KBM-7 (cell line): ENCODE measurements at regions not wholly inside any gene's neighbourhood (a gene's known extent, or its start where the extent isn't known, plus 50 kb on each side); places are given as distances from the start of the nearest gene placed in this dataset.

Experiments
- DNase-seq: peaks from one replicate; pipeline ENCODE4 v3.0.0-alpha.2; 2015
- in situ Hi-C: fragments of 300-500 bp; cut with MboI; formaldehyde crosslinking; loops from 2 replicates; pipeline ENCODE4 v1.14.3; 2020; ENCODE audit warnings: low sequenced_read_pairs, low pct_unique_long_range_greater_than_20kb, mixed read lengths

DNA sequence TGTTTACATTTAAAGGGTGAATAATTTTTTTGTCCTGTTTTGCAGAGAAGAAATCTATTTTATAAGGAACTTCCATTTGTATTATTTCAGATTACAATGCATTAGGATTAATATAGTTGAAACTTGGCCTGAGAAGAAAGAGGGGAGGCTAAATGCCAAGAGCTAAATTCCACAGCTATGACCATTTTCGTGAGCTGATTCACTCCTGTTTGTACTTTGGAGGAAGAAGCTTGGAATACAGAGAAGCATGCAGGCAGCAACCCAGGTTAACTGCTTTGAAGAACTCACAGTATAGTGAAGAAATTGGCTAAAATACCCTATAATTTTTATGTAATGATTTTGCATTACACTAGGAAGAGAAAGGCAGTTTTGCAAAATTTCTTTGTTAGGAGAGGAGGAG lies 309.4 kb upstream of the KLF12 start:
- in situ Hi-C loops, result no loop called here
- DNase-seq, result no peak

- in situ Hi-C loops, result no loop called here
- no peak for DNase-seq
Observed at GRCh38 chr13:74442751-74443150, 308.5 kb upstream of the KLF12 start.

DNA sequence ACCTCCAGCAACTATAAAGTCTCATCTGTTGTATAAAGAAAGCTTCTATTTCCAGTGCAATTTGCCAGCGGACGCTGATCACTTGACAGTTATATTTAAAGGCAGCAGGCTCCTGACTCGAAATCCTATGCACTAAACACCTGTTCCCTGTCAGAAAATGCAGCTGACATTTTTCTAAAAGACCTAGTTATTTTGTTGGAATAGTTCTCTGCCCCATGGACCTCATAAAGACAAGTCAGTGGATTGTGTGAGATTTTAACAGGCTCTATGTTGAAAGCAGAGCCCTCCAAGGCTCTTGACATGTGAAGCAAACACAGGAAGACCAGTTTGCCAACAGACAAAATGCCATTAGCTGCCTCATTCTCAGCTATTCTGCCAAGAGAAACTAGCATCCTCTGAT lies 304.7 kb upstream of the KLF12 start:
- DNase-seq, result no peak
- in situ Hi-C loops, result no loop called here

- in situ Hi-C loops, result no loop called here
- no peak for DNase-seq
Observed at GRCh38 chr13:74434782-74435181, 300.6 kb upstream of the KLF12 start.

GRCh38 chr13:74424455-74424854 lies 290.3 kb upstream of the KLF12 start:
- in situ Hi-C loops, result no loop called here

DNA sequence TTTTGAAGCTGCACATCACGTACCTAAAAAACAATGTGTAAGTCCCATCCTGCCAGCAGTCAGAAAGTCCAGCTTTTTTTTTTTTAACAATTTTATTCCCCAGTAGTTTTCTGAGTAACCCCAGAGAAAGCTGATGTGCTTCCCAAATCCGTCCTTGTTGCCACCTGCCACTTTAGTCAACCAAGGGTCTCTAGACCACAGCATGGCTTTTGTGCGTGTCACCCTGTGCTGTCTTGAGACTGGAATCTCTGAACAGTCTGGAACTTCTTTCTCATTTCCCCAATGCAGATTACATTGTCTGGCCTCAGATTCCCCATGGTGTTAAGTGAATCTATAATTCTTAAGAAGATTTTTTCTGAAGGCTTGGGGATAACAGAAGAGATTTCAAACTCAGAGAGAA lies 289.2 kb upstream of the KLF12 start:
- no peak for DNase-seq
- in situ Hi-C loops, result no loop called here

More at GRCh38 chr13:74424455-74424854, 290.3 kb upstream of the KLF12 start:
- no peak for DNase-seq

- in situ Hi-C loops, result no loop called here
- DNase-seq, result no peak
Observed at GRCh38 chr13:74414458-74414857, 280.3 kb upstream of the KLF12 start.

GRCh38 chr13:74413482-74413881 lies 279.3 kb upstream of the KLF12 start:
- in situ Hi-C loops, result no loop called here
- no peak for DNase-seq

DNA sequence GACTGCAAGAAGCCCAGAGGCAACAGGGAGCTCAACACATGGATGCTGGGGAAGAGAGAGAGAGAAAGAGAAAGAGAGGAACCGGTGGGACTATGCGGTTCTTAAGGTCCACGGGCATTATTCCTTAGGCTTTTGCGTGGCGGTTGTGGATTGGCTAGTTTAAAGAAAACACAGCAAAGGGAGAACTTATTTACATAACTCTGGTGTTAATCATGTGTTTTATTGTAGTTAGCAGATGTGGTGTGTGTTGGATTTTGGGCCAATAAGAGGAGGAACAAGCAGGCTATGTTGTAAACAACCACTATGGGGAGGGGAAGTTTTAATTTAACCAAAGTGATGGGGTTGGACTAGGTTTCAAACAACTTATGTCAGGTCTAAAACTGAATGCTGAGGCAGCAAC lies 275.3 kb upstream of the KLF12 start:
- in situ Hi-C loops, result no loop called here
- DNase-seq, result no peak

- in situ Hi-C loops, result no loop called here
- no peak for DNase-seq
Observed at GRCh38 chr13:74406420-74406819, 272.2 kb upstream of the KLF12 start.

GRCh38 chr13:74398599-74398998 lies 264.4 kb upstream of the KLF12 start:
- in situ Hi-C loops, result no loop called here
- no peak for DNase-seq

DNA sequence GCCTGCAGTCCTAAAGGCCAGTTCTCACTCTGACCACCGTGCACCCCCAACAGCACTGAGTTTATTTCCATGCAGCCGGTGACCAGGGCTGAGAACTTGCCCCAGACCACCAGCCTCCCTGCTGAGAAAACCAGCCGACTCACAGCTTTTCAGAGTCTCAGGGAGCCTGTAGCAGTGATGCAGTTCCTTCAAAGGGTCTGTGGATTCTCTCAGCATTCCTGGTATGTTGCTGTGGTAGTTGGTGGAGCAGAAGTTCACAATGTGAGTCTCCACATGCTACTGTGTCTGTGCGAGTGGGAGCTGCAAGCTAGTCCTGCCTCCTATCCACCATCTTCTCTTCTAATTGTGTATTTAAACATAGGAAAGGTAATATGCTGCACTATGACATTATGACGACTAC lies 254.9 kb upstream of the KLF12 start:
- DNase-seq, result no peak
- in situ Hi-C loops, result no loop called here

DNA sequence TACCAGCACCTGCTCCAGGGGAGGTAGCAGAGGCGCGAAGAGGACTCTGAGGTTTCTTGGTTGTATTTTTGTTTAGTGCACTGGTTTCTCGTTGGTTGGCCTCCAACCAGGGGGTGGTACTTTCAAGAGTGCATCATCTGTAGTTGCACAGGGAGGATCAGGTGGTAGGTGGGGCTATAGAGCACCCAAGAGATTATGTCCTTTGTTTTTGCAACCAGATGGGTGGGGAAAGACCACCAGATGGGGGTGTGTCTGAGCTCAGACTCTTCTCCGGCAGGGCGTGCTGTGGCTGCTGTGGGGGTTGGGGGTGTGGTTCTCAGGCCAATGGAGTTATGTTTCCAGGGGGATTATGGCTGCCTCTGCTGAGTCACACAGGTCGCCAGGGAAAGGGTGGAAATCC lies 254.4 kb upstream of the KLF12 start:
- in situ Hi-C loops, result no loop called here

GRCh38 chr13:74372511-74372910 lies 238.3 kb upstream of the KLF12 start:
- DNase-seq, result no peak
- in situ Hi-C loops, result no loop called here

More for the DNA sequence above, 254.4 kb upstream of the KLF12 start:
- no peak for DNase-seq

DNA sequence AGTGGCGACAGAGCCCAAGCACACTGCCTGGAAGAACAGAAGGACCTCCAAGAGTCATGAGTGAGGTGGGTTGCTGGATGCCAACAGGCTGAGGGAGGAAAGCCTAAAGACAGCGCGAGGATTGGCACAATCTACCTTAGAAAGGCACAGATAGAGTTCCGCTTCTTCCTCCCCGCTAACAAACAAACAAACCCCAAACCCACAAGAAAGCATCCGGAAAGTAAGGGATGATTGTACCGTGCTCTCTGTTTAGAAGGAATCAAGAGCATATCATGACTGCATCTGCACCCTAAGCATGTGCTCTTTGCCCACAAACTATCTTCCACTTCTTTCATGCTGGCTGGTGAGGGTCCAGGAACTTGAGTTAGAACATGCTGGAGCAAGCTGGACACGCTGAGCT lies 233.0 kb upstream of the KLF12 start:
- in situ Hi-C loops, result no loop called here
- no peak for DNase-seq

DNA sequence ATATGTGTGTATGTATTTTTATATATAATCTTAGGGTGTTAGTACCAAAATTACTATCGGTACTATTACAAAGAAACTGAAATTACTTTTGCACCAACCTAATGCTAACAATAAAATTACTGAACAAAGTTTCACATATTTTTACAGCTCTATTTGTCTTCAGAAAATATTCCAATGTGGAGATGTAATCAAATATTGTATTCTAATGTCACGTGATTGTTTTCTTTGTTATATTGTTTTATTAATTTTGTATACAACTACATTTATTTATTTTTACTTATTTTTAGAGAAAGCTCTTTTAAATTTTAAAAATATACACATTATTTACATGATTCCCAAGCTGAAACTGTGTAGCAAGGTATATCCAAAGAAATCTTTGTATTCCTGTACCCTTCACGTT lies 227.1 kb upstream of the KLF12 start:
- DNase-seq, result no peak
- in situ Hi-C loops, result no loop called here

- no peak for DNase-seq
- in situ Hi-C loops, result no loop called here
Observed at GRCh38 chr13:74346960-74347359, 212.8 kb upstream of the KLF12 start.

DNA sequence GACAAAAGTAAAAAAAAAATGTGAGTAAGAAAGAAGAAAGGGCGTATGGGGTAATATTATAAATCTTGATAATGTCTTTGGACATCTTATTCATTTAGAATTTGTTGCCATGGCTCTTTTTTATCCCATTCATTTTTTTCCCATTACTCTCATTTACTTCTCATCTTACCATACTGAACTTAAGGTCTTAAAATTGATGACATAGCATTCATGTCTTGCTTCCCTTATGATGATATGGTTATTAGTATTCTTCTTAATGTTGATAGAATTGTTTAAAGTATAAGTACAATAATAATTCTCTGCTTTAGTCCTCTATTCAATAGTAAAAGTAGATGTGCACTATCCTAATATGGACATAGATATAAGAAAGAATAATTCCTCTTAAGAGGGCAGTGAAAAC lies 204.1 kb upstream of the KLF12 start:
- in situ Hi-C loops, result no loop called here

GRCh38 chr13:74336546-74336945 lies 202.3 kb upstream of the KLF12 start:
- no peak for DNase-seq
- in situ Hi-C loops, result no loop called here

More for the DNA sequence above, 204.1 kb upstream of the KLF12 start:
- DNase-seq, result no peak

DNA sequence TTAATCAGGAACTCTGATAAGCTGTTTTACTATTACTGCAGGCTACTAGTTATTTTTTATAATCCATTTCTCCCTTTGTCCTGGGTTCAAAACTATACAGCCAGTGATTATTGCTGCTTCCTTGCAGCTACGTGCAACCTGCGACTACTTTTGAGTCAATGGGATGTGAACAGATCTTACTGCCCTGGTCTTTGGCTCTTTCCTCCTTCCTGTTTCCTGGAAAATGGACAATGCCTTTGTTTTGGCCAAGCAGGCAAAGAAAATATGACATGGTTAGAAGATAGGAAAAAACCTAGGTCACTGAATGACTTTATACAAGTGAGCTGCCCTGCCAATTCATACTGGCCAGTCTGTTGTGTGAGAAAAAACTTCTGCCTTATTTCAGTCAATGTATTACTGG lies 201.2 kb upstream of the KLF12 start:
- in situ Hi-C loops, result no loop called here
- DNase-seq, result no peak

GRCh38 chr13:74329962-74330361 lies 195.8 kb upstream of the KLF12 start:
- no peak for DNase-seq
- in situ Hi-C loops, result no loop called here

GRCh38 chr13:74325106-74325505 lies 190.9 kb upstream of the KLF12 start:
- no peak for DNase-seq
- in situ Hi-C loops, result no loop called here
